Activated CD4-positive, alpha-beta T cell treated with anti-CD3 and anti-CD28 coated beads, Interleukin-2, amount 10 ng/mL, durations not matched to agents 24 days and 14 days (primary cell): ENCODE measurements at regions not wholly inside any gene's neighbourhood (a gene's known extent, or its start where the extent isn't known, plus 50 kb on each side); places are given as distances from the start of the nearest gene placed in this dataset.
"Not testable (repeated sequence)": the region's sequence is repeated elsewhere in the genome, so short reads cannot be mapped to it uniquely, and the experiment has no call there.

ENCODE experiments used
- DNase-seq: peaks from one replicate; pipeline ENCODE4 v3.0.0; 2022
- H3K27ac Mint-ChIP-seq: one replicate; pipeline ENCODE4 v1.8.0; 2022; ENCODE audit warnings: mild to moderate bottlenecking, mixed read lengths
- H3K27me3 Mint-ChIP-seq: one replicate; pipeline ENCODE4 v1.8.0; 2022; ENCODE audit warnings: mixed read lengths
- H3K36me3 Mint-ChIP-seq: one replicate; pipeline ENCODE4 v1.8.0; 2022; ENCODE audit warnings: low read depth, mild to moderate bottlenecking, mixed read lengths
- H3K4me1 Mint-ChIP-seq: one replicate; pipeline ENCODE4 v1.8.0; 2021; ENCODE audit warnings: mixed read lengths
- H3K4me3 Mint-ChIP-seq: one replicate; pipeline ENCODE4 v1.8.0; 2022; ENCODE audit warnings: mild to moderate bottlenecking, moderate library complexity, mixed read lengths
- H3K9me3 Mint-ChIP-seq: one replicate; pipeline ENCODE4 v1.8.0; 2021; ENCODE audit warnings: mixed read lengths
- intact Hi-C: fragments of 100-400 bp; cut with micrococcal nuclease; formaldehyde crosslinking; loops from one replicate; pipeline ENCODE4 v1.15.1; 2023

GRCh38 chr1:9435854-9436640 lies 103.2 kb upstream of the SLC25A33 start:
- intact Hi-C loops = no loop called here
- Mint-ChIP-seq H3K4me1 (no peaks in the 10 kb centered on the region), H3K9me3 (no peaks in the 10 kb centered on the region), H3K4me3 (no peak overlapping the region), H3K27ac (no peak overlapping the region), H3K27me3 (peaks cover 29% of the 10 kb centered on the region), H3K36me3 (no peaks in the 10 kb centered on the region)
- no peak for DNase-seq

GRCh38 chr1:9437961-9438430 lies 101.3 kb upstream of the SLC25A33 start:
- intact Hi-C loops = no loop called here
- Mint-ChIP-seq H3K36me3 (no peaks in the 10 kb centered on the region), H3K4me3 (no peak overlapping the region), H3K4me1 (no peaks in the 10 kb centered on the region), H3K27ac (no peak overlapping the region), H3K27me3 (peaks cover 32% of the 10 kb centered on the region), H3K9me3 (no peaks in the 10 kb centered on the region)
- no peak for DNase-seq

- no peak overlapping the region for H3K4me3 Mint-ChIP-seq
- H3K36me3 Mint-ChIP-seq = no peaks in the 10 kb centered on the region
- intact Hi-C loops = no loop called here
- no peaks in the 10 kb centered on the region for H3K9me3 Mint-ChIP-seq
- H3K27me3 Mint-ChIP-seq = peaks cover 35% of the 10 kb centered on the region
- no peak overlapping the region for H3K27ac Mint-ChIP-seq
- no peak for DNase-seq
- H3K4me1 Mint-ChIP-seq = no peaks in the 10 kb centered on the region
Observed at GRCh38 chr1:9438431-9439073, 100.7 kb upstream of the SLC25A33 start.

GRCh38 chr1:9439074-9439761 lies 100.0 kb upstream of the SLC25A33 start:
- H3K4me1 Mint-ChIP-seq = no peaks in the 10 kb centered on the region
- intact Hi-C loops = no loop called here

GRCh38 chr1:9440261-9440660 lies 99.0 kb upstream of the SLC25A33 start:
- H3K27ac Mint-ChIP-seq = no peak overlapping the region
- no peaks in the 10 kb centered on the region for H3K4me1 Mint-ChIP-seq
- H3K27me3 Mint-ChIP-seq = peaks cover 35% of the 10 kb centered on the region
- intact Hi-C loops = loop anchor here (5.0 kb wide), 1 partner anchor 173 kb away; no protein-coding TSS in a partner anchor
- no peaks in the 10 kb centered on the region for H3K9me3 Mint-ChIP-seq
- H3K4me3 Mint-ChIP-seq = no peak overlapping the region
- no peak for DNase-seq
- no peaks in the 10 kb centered on the region for H3K36me3 Mint-ChIP-seq

More at GRCh38 chr1:9439074-9439761, 100.0 kb upstream of the SLC25A33 start:
- no peaks in the 10 kb centered on the region for H3K9me3 Mint-ChIP-seq
- DNase-seq = no peak
- H3K27ac Mint-ChIP-seq = no peak overlapping the region
- H3K4me3 Mint-ChIP-seq = no peak overlapping the region
- peaks cover 35% of the 10 kb centered on the region for H3K27me3 Mint-ChIP-seq
- no peaks in the 10 kb centered on the region for H3K36me3 Mint-ChIP-seq

GRCh38 chr1:9440763-9441194 lies 98.5 kb upstream of the SLC25A33 start:
- Mint-ChIP-seq H3K27me3 (peaks cover 34% of the 10 kb centered on the region), H3K4me3 (no peak overlapping the region), H3K9me3 (no peaks in the 10 kb centered on the region), H3K36me3 (no peaks in the 10 kb centered on the region), H3K27ac (no peak overlapping the region), H3K4me1 (no peaks in the 10 kb centered on the region)
- intact Hi-C loops = loop anchor here (5.0 kb wide), 1 partner anchor 173 kb away; no protein-coding TSS in a partner anchor
- no peak for DNase-seq

GRCh38 chr1:9441451-9442133 lies 97.7 kb upstream of the SLC25A33 start:
- DNase-seq = no peak
- Mint-ChIP-seq H3K4me3 (no peak overlapping the region), H3K27ac (no peak overlapping the region), H3K27me3 (peaks cover 35% of the 10 kb centered on the region), H3K9me3 (no peaks in the 10 kb centered on the region), H3K4me1 (no peaks in the 10 kb centered on the region), H3K36me3 (no peaks in the 10 kb centered on the region)
- intact Hi-C loops = loop anchor here (5.0 kb wide), 1 partner anchor 174 kb away; no protein-coding TSS in a partner anchor

- Mint-ChIP-seq H3K27ac (no peak overlapping the region), H3K9me3 (no peaks in the 10 kb centered on the region), H3K36me3 (no peaks in the 10 kb centered on the region), H3K4me1 (no peaks in the 10 kb centered on the region), H3K4me3 (no peak overlapping the region), H3K27me3 (peaks cover 36% of the 10 kb centered on the region)
- intact Hi-C loops = loop anchor here (5.0 kb wide), 1 partner anchor 175 kb away; no protein-coding TSS in a partner anchor
- no peak for DNase-seq
Observed at GRCh38 chr1:9442278-9442846, 96.9 kb upstream of the SLC25A33 start.

GRCh38 chr1:9442986-9443385 lies 96.3 kb upstream of the SLC25A33 start:
- no peak for DNase-seq
- intact Hi-C loops = loop anchor here (5.0 kb wide), 1 partner anchor 176 kb away; no protein-coding TSS in a partner anchor
- H3K27me3 Mint-ChIP-seq = peaks cover 31% of the 10 kb centered on the region

GRCh38 chr1:9443913-9444445 lies 95.3 kb upstream of the SLC25A33 start:
- Mint-ChIP-seq H3K9me3 (no peaks in the 10 kb centered on the region), H3K27me3 (peaks cover 26% of the 10 kb centered on the region), H3K27ac (no peak overlapping the region), H3K4me1 (no peaks in the 10 kb centered on the region), H3K4me3 (no peak overlapping the region), H3K36me3 (no peaks in the 10 kb centered on the region)
- intact Hi-C loops = loop anchor here (5.0 kb wide), 1 partner anchor 177 kb away; no protein-coding TSS in a partner anchor
- no peak for DNase-seq

More at GRCh38 chr1:9442986-9443385, 96.3 kb upstream of the SLC25A33 start:
- H3K4me3 Mint-ChIP-seq = no peak overlapping the region
- H3K27ac Mint-ChIP-seq = no peak overlapping the region
- H3K4me1 Mint-ChIP-seq = no peaks in the 10 kb centered on the region
- no peaks in the 10 kb centered on the region for H3K36me3 Mint-ChIP-seq
- H3K9me3 Mint-ChIP-seq = no peaks in the 10 kb centered on the region

GRCh38 chr1:9444532-9444931 lies 94.7 kb upstream of the SLC25A33 start:
- Mint-ChIP-seq H3K9me3 (no peaks in the 10 kb centered on the region), H3K4me3 (no peak overlapping the region), H3K36me3 (no peaks in the 10 kb centered on the region), H3K27me3 (peaks cover 21% of the 10 kb centered on the region), H3K4me1 (no peaks in the 10 kb centered on the region), H3K27ac (no peak overlapping the region)
- intact Hi-C loops = loop anchor here (5.0 kb wide), 1 partner anchor 177 kb away; no protein-coding TSS in a partner anchor
- DNase-seq = no peak

GRCh38 chr1:9445081-9445480 lies 94.2 kb upstream of the SLC25A33 start:
- H3K27me3 Mint-ChIP-seq = peaks cover 18% of the 10 kb centered on the region
- DNase-seq, H3K9me3 Mint-ChIP-seq, H3K4me1 Mint-ChIP-seq, H3K27ac Mint-ChIP-seq, H3K36me3 Mint-ChIP-seq, intact Hi-C loops, H3K4me3 Mint-ChIP-seq: not testable (repeated sequence)
